Fibroblast of skin of scalp (primary cell): ENCODE measurements at regions not wholly inside any gene's neighbourhood (a gene's known extent, or its start where the extent isn't known, plus 50 kb on each side); places are given as distances from the start of the nearest gene placed in this dataset.
A peak's percentile ranks its signal among the peaks of the same experiment; 100 is the strongest.

Source experiments
- DNase-seq: peaks from one replicate; pipeline ENCODE4 v3.0.0-alpha.2; 2013

DNA sequence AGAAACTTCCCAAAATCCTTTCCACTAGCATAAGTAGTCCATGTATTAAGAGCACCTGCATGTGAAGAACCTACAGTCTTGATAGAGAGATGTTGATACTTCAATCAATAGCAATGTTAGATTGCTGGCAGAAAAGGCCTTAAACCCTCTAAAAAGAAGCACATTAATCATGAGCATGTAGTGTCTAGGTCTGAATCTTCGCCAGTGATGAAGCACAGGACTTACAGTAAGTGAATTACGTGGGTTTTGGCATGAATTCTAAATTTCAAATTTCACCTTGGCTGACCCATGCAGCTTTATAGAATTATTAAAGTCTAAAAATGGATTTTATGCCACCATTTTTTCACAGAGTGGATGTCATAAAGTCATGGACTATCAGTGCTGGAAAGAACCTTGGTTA lies 791.6 kb upstream of the NOVA1 start:
- peak; percentile 23 for DNase-seq

GRCh38 chr14:27390155-27390554 lies 792.3 kb upstream of the NOVA1 start:
- DNase-seq = peak; percentile 30

DNA sequence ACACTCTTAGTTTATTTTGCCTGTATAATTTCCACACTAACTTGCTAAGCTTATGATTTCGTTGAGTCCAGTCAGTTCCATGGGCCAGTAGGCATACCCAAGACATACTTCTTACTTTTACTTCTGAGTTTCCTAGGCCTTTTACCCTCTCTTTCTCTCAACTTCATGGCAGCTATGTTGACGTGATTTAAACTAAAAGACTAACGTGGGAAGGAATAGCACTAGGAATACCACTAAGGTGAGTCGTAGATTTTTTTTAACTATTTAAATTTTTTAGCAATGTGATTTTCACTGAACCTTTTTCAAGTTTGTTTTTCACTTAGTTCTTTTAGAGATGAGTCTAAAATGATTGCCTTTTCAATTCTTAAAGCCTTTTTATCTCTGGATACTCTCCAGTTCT lies 793.5 kb upstream of the NOVA1 start:
- DNase-seq = peak; percentile 65

DNA sequence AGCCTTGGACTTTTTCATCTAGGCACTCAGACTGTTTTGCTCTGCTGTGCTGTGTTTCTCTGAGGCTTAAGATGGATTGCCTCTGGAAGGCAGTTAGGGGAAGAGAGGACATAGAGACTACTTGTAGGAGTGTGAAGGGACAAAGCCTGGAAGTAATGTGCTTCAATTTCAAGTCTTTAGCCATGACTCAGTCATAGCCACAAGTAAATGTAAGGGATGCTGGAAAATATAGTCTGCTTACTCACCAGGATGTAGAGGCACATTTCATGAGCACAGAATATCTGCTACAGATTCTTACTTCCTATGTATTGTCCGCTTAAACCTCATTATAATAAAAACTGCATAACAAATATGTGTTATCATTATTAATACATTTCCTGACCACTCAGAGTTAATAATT lies 794.3 kb upstream of the NOVA1 start:
- DNase-seq = peak; percentile 80

DNA sequence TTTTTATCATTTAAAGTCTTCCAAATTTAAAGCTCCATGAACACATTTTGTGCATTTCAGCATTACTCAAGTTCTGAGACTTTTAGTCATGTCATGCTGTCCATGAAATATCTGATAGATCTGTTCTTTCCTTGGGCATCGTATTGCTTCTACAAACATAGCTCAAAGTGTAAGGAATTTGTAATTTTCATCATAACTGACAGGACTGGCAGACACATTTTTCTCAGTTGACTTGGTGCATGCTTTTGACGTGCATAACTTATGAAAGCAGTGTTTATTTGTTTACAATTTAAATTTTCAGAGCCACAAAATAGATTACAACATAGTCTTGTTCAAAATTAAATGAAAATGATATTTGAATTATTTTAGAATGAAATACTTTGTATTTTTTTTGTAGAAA lies 812.1 kb upstream of the NOVA1 start:
- DNase-seq = peak; percentile 81

GRCh38 chr14:27410981-27411380 lies 813.1 kb upstream of the NOVA1 start:
- peak; percentile 73 for DNase-seq

DNA sequence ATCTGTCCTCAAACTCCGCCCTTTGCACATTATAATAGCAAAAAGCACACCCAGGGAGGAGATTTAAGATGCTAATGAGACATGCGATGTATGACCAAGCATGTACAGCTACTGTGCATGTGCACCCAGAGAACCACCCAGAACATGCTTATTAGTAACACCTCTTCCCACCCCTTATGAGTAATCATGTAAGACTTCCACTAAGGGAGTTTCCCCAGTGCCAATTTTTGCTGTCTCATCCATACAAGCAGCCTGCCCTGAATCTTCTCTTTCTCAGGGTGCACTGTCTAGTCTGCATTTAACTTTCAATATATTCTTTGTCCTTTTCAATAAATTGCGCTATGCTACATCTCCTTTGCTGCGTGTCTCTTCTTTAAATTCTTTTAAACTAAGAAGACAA lies 830.0 kb upstream of the NOVA1 start:
- DNase-seq = peak; percentile 82

DNA sequence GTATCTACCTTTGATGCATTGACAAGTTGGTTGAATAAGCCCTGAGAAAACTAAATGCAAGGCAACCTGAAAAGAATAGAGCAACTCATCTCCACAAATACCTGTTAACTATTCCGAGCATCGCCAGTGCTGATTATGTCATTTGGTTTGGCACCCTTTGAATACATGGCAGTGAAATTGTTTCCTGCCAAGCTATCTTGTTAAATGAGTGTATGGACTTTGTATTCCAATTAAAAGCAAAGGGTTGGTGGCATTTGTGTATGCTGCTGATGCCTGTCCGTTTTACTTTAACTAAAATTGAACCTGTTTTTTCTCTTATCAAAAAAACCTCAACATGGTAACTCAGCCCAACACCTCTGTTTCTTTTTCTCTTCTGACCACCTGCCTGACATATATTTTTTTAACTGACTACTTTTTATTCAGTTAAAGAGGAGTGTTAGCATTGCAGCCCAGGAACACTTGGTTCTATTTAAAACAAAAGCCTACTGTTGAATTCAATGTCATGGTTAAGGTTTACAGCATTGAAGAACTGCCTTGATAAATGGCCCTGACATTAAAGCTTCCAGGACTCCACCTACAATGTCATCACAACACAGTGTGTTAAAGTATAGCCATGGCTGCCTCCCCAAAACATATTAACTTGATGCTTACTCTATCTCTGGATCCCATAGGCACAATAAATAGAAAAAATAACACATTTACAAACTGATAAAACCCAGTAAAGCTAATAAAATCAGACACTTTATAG lies 838.3 kb upstream of the NOVA1 start:
- DNase-seq = no peak

GRCh38 chr14:27484633-27485032 lies 886.8 kb upstream of the NOVA1 start:
- no peak for DNase-seq

GRCh38 chr14:27485193-27485592 lies 887.4 kb upstream of the NOVA1 start:
- DNase-seq = no peak

GRCh38 chr14:27506272-27506671 lies 908.4 kb upstream of the NOVA1 start:
- no peak for DNase-seq

GRCh38 chr14:27528328-27528727 lies 930.5 kb upstream of the NOVA1 start:
- DNase-seq = peak; percentile 61

- no peak for DNase-seq
These were observed 938.9 kb upstream of the NOVA1 start for GRCh38 chr14:27536748-27537147.

DNA sequence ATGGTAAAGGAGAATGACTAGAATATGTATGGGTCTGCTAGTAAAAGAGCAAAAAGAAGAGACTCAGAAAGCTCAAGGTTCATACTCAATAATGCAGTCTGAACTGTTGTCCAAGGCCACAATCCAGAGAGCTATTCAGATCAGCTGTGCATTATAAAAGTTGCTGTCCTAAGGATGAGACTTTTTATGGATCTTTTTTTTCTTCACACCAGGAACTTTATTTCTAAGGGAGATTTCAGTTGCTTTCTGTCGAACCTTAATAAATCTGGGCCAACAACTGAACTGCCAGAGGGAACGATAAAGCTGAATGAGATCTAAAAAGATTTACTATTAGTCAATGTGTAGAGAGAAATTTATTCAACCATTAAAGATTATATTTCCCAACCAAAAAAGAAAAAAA lies 948.3 kb upstream of the NOVA1 start:
- DNase-seq = no peak

GRCh38 chr14:27553790-27554189 lies 956.0 kb upstream of the NOVA1 start:
- peak; percentile 17 for DNase-seq

GRCh38 chr14:27557445-27557844 lies 959.6 kb upstream of the NOVA1 start:
- DNase-seq = no peak

- no peak for DNase-seq
These were observed 962.0 kb upstream of the NOVA1 start for GRCh38 chr14:27559848-27560247.

GRCh38 chr14:27566843-27567382 lies 969.1 kb upstream of the NOVA1 start:
- no peak for DNase-seq

DNA sequence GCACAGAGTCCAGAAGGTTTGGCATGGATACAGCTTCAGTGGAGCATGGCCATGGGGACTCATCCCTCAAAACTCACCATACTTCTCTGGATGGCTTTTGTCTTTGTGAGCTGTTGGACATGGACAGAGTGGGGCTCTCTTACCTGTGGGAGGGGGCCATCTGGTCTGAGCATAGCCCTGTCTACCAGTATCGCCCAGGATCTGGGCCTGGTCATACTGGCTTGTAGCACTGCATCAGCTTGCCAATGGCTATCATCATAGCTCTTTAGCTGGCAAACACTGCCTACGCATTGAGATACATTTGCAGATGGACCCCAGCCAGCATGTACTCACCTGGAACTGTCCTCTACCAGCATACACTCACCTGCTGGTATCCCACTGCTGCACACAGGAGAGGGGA lies 975.2 kb upstream of the NOVA1 start:
- no peak for DNase-seq

DNA sequence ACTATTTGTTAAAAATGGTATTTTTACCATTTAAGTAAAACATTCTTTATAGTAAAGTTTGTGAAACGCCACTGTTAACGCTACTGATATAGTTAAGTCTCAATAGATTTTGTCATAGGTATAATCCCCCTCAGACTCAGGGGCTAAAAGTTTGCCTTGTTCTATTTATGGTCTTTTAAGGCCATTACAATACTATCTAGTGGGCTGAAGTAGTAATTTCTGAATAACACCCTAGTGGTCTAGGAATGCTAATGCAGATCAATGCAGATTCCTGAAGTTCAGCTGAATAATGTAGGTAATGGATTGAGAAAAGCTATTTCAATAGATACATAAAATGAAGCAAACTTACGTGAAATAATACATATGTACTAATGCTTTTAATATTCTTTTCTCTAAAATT lies 989.3 kb upstream of the NOVA1 start:
- no peak for DNase-seq

GRCh38 chr14:27605282-27605681 lies 1007.4 kb upstream of the NOVA1 start:
- DNase-seq = no peak

- DNase-seq = no peak
These were observed 1010.5 kb upstream of the NOVA1 start for GRCh38 chr14:27608377-27608776.

DNA sequence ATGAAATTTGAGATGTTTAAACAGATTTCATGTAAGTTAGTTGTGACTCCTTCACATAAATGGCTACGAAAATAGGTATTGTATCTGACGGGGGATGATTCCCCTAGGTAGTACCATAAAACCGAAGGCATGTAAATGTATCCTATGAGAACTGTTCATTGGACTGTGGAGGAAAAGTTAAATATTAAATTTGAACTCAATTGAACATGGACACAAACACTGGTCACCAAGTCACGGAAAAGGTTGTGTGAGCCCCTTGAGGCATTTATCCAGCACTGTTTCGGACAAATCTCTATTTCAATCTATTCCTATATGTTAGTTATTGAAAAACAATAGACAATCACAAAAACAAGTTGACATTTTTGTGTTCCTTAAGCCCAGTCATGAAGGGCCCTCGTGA lies 1014.3 kb upstream of the NOVA1 start:
- DNase-seq = no peak

DNA sequence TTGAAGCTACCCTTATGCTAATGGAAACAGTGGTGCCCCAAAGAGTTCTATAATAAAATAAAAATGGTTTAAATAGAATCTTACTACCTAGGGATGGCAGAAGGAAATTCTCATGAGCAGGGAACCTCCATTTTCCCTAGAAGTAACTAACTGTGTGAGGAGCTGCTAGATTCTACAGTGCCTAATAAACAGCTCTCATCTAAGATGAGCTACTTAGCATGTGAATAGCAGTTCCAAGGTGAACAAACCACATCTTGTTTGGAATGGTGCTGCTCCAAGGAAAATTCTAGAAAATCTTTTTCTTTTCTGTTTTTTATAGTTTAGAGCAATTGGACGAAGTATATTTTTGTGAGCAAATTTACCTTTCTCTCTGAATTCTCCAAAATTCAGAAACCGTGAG lies 1015.3 kb upstream of the NOVA1 start:
- no peak for DNase-seq

- no peak for DNase-seq
These were observed 1025.9 kb upstream of the NOVA1 start for GRCh38 chr14:27623782-27624181.
